ENCODE measurements at regions not wholly inside any gene's neighbourhood (a gene's known extent, or its start where the extent isn't known, plus 50 kb on each side); places are given as distances from the start of the nearest gene placed in this dataset.

DNA sequence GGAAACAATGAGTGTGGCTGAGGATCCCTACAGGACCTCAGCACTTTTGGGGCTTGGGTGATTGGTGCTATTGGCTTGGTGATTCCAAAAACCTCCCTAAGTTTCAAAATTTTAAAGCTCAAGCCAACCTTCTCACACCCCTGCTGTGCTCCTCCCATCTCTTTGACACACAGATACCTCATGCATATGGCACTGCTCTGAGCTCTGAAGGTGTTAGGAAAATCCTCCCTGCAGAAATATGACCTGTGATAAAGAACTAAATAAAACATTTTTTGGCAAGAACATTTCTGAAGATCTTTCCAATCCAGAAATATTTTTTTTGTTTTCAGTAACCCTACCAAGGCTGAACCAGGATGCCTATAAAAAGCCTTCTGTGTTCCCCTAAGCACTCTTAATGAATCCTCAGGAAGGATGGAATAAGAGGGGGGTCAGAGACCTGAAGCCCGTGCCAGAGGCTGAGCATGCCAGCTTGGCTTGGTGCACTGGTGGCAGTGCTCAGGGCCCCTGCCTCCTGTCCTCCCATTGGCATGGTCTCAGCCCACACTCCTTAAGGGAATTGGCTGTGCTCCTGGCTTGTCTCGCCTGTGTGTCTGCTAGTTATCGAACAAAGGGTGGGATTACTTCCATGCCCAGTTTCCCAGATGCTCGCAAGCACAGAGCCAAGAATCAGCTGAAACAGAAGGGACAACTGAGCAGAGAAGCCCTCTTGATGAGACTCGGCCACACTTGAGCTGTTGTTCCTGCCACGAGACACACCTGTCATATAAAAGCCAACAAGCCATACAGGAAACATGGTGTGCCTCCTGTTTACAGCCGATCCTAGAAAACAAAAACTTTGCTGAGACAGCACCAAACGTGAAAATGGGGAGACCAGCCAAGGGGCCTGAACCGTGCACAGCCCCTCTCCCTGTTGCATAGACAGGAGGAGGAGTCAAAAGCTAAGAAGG, 132.7 kb upstream of the EEA1 start:
- H3K36me3 ChIP-seq = no peaks in the 10 kb centered on the region
- no peaks in the 10 kb centered on the region for H3K4me1 ChIP-seq
- DNase-seq = no peak
- no peak overlapping the region for H3K4me3 ChIP-seq
- peak overlapping the region in 2 of 4 donors; percentile 14 to 62 for H3K27ac ChIP-seq
- no peaks in the 10 kb centered on the region for H3K27me3 ChIP-seq
- H3K9me3 ChIP-seq = no peaks in the 10 kb centered on the region
- TF ChIP-seq, protein P1, sequence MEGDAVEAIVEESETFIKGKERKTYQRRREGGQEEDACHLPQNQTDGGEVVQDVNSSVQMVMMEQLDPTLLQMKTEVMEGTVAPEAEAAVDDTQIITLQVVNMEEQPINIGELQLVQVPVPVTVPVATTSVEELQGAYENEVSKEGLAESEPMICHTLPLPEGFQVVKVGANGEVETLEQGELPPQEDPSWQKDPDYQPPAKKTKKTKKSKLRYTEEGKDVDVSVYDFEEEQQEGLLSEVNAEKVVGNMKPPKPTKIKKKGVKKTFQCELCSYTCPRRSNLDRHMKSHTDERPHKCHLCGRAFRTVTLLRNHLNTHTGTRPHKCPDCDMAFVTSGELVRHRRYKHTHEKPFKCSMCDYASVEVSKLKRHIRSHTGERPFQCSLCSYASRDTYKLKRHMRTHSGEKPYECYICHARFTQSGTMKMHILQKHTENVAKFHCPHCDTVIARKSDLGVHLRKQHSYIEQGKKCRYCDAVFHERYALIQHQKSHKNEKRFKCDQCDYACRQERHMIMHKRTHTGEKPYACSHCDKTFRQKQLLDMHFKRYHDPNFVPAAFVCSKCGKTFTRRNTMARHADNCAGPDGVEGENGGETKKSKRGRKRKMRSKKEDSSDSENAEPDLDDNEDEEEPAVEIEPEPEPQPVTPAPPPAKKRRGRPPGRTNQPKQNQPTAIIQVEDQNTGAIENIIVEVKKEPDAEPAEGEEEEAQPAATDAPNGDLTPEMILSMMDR (IDR thresholded peaks at IDR 0.05) = no peak
- TF ChIP-seq POLR2A (IDR thresholded peaks at IDR 0.05) = no peak

DNA sequence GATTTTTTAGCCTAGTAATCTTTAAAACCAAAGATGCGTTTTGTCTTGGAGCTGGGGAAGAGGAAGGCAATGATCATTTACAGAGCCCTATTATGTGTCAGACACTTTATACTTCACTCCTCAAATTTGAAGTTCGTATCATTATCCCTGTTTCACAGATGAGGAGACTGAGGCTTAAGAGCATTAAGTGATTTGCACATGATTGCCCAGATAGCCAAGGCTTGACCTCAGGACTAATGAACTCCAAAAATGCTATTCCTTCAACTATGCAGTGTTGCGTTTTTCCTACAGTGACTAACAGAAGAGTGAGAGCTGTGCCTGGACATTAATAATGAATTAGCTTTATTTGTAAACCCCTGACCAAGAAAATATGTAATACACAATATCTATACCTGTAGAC, 136.8 kb upstream of the EEA1 start:
- no peak overlapping the region for H3K27ac ChIP-seq
- TF ChIP-seq, protein P1 (IDR thresholded peaks at IDR 0.05) = no peak
- no peak for TF ChIP-seq POLR2A (IDR thresholded peaks at IDR 0.05)
- H3K9me3 ChIP-seq = no peaks in the 10 kb centered on the region
- no peaks in the 10 kb centered on the region for H3K36me3 ChIP-seq
- H3K27me3 ChIP-seq = no peaks in the 10 kb centered on the region
- no peaks in the 10 kb centered on the region for H3K4me1 ChIP-seq
- no peak overlapping the region for H3K4me3 ChIP-seq
- DNase-seq = no peak

DNA sequence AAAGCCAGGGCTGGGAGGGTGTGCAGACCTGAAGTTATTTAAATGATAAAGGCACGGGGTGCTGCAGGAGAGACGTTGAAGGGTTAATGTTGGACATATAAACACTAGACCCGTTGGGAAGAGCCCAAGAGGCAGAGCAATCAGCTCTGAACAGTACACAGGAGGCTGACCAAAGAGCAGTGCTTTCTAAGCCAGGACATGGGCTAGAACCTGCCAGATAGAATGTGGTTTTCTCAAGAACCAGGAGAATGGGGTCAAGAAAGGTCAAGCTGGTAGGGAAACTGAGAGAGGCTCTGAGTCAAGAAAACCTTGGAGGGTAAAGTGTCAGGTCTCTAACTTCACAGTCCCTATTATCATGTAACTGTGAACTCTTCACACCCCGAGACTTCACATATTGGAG, 143.2 kb upstream of the EEA1 start:
- Histone ChIP-seq H3K4me3 (no peak overlapping the region), H3K36me3 (no peaks in the 10 kb centered on the region), H3K4me1 (no peaks in the 10 kb centered on the region), H3K9me3 (no peaks in the 10 kb centered on the region), H3K27ac (no peak overlapping the region), H3K27me3 (no peaks in the 10 kb centered on the region)
- TF ChIP-seq POLR2A (IDR thresholded peaks at IDR 0.05) = no peak
- TF ChIP-seq, protein P1 (IDR thresholded peaks at IDR 0.05) = no peak
- DNase-seq = no peak

DNA sequence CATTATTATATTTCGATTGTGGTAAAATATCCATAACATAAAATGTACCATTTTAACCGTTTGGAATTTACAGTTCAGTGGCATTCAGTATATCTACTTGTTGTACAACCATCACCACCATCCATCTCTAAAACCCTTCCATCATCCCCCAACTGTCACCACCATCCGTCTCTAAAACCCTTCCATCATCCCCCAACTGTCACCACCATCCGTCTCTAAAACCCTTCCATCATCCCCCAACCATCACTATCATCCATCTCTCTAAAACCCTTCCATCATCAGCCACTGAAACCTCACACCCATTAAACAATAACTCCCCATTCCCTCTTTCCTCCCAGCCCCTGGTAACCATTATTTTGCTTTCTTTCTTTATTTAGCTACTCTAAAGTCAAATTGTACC, 144.2 kb upstream of the EEA1 start:
- Histone ChIP-seq H3K27ac (no peak overlapping the region), H3K27me3 (no peaks in the 10 kb centered on the region), H3K9me3 (no peaks in the 10 kb centered on the region), H3K4me1 (no peaks in the 10 kb centered on the region), H3K4me3 (no peak overlapping the region), H3K36me3 (no peaks in the 10 kb centered on the region)
- TF ChIP-seq, protein P1 (IDR thresholded peaks at IDR 0.05) = no peak
- TF ChIP-seq POLR2A (IDR thresholded peaks at IDR 0.05) = no peak
- no peak for DNase-seq

DNA sequence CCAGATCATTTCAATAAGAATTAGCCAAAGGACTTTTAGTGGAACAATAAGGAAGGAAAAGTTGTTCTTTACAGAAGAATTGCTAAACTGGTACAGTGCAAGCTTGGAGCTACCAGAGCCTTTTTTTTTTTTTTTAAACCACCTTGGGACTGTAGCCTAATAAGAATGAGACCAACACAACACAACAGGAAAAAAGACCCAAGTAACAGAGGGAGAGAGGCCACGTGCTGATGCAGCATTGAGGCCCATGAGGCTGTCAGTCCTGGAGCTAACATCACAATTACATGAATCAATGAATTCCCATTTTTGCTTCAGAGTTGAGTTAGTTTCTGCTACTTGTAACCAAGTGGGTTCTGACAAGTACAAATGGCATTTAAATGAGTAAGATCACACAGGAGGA, 149.0 kb upstream of the EEA1 start:
- Histone ChIP-seq H3K4me1 (no peaks in the 10 kb centered on the region), H3K27ac (no peak overlapping the region), H3K4me3 (no peak overlapping the region), H3K27me3 (no peaks in the 10 kb centered on the region), H3K9me3 (no peaks in the 10 kb centered on the region), H3K36me3 (no peaks in the 10 kb centered on the region)
- TF ChIP-seq POLR2A (IDR thresholded peaks at IDR 0.05) = no peak
- TF ChIP-seq, protein P1 (IDR thresholded peaks at IDR 0.05) = no peak
- no peak for DNase-seq

Measured in Peyer's patch (tissue), 4 donors.